GM21717 (cell line): ENCODE measurements at regions not wholly inside any gene's neighbourhood (a gene's known extent, or its start where the extent isn't known, plus 50 kb on each side); places are given as distances from the start of the nearest gene placed in this dataset.
"Not testable (repeated sequence)": the region's sequence is repeated elsewhere in the genome, so short reads cannot be mapped to it uniquely, and the experiment has no call there.

Source experiments
- ATAC-seq: cut with Tn5 transposase; IDR thresholded peaks from one replicate; pipeline ENCODE4 v1.9.1; 2021; ENCODE audit warnings: mild to moderate bottlenecking, moderate library complexity; ENCODE audit not compliant: unreplicated experiment

DNA sequence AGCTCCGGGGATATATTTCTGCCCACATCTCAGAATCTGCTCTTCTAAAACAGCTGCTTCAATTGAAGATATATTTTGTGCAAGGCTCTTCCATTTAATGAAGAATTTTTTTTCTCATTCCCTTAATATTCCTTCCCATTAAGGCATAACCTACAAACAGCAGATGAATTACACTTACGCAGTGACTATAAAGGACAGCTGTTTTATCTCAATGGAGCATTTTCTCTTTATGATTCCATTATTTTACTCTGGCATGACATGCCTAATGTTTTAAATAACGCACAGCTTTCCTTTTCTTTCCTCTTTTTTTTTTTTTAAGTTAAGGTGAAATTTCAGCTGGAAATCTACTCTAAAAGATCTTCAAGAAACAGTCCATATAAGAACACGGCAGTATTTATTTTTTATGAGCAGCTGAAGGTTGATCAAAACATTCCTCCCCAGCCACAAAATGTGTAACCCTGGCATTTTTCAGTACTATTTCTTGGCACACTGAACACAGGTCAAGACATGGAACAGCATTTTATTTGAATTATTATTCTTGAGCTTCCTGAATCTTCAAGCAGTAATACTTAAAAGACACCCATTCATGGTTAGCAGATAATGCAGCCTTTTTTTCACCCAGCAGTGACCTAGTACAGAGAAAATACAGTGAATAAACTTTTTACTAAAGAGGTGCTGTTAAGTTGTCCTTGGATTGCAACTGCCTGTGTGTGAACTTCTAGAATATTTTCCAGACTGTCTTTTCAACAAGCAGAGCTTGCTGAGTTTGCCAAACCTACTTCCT, 118.1 kb upstream of the FOXN3 start:
- no peak for ATAC-seq

GRCh38 chr14:89533766-89534165, 116.7 kb upstream of the FOXN3 start:
- ATAC-seq, result no peak

DNA sequence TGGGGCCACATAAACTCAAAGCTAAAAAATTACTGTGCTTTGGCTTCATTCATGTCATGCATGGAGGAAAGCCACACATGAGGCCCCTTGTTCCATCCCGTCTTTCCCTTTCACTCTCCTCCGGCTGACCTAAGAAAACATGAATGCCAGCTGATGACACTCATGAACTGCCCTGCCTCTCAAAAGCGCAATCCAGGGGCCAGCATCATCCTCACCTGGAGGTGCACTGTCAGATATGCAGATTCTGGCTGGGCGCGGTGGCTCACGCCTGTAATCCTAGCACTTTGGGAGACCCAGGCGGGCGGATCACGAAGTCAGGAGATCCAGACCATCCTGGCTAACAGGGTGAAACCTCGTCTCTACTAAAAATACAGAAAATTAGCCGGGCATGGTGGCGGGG, 116.1 kb upstream of the FOXN3 start:
- ATAC-seq, result no peak

- ATAC-seq, result no peak
Observed at GRCh38 chr14:89531661-89532335, 114.8 kb upstream of the FOXN3 start.

- no peak for ATAC-seq
Observed at GRCh38 chr14:89524990-89525667, 108.1 kb upstream of the FOXN3 start.

- ATAC-seq, result no peak
Observed at GRCh38 chr14:89524412-89524811, 107.4 kb upstream of the FOXN3 start.

DNA sequence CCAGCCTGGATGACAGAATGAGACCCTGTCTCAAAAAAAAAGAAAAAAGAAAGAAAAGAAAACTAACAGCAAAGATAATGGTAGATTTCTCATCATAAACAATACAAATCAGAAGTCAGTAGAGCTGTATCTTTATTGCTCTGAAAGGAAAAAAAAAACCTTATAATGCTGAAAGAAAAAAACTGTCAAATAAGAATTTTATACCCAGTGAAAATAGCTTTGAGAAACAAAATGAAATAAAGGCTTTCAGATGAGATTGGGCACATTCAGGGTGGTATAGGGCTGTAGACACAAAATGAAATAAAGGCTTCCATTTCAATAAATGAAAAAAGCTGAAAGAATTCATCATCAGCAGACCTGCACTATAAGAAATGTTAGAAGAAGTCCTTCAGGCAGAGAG, 105.0 kb upstream of the FOXN3 start:
- no peak for ATAC-seq

DNA sequence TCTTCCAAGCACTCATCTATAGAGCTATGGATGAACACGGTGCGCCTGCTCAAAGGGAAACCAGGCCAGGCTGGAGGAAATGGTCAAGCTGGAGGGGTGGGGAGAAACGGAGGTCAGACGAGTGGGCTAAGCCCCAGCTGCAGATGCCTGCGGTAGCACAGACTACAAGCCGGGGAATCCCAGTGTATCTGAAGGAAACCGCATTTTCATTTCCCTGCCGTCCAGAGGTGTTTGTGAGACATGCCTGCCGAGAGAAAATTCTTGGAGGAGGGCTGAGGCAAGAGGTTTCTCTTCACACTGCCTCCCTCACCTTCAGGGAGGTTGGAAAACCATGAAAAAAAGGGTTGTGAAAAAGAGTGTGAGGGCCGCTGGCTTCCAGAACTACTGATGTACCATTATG, 102.0 kb upstream of the FOXN3 start:
- no peak for ATAC-seq

- no peak for ATAC-seq
Observed at GRCh38 chr14:89516173-89516572, 99.1 kb upstream of the FOXN3 start.

DNA sequence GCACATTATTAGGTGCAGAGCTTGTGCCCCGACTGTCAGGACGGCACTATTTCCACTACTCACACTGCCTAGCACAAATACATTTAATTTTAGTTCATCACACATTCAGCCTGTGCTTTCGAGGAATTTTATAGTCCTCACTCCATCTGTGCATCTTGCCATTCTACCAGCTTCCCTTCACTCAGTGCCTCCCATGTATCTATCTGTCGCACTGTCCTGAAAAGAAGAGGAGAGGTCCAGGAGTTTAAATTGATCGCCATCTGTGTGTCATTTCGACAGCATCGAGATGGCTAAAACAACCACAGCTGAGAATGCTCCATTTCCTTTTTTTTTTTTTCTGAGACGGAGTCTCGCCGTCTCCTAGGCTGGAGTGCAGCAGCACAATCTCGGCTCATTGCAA, 97.6 kb upstream of the FOXN3 start:
- ATAC-seq, result no peak

DNA sequence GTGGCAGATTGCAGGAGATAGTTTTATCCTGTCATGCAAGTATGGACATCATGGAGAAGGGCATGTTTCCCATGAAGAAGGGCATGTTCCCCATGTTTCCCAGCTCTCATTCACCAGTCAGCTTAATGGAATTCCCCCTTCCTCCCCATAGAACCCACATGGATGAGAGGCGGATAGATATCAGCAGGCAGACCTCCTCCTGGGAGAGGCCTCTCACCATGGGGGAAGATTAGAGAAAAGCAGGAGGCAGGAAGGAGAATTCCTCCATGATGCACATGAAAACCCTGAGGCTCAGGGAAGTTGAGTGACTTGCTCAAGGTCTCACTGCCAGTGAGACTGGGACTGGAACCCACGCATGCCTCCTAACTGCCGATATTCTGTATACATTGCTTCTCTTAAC, 92.9 kb upstream of the FOXN3 start:
- ATAC-seq, result no peak

- ATAC-seq, result no peak
Observed at GRCh38 chr14:89508863-89509262, 91.8 kb upstream of the FOXN3 start.

DNA sequence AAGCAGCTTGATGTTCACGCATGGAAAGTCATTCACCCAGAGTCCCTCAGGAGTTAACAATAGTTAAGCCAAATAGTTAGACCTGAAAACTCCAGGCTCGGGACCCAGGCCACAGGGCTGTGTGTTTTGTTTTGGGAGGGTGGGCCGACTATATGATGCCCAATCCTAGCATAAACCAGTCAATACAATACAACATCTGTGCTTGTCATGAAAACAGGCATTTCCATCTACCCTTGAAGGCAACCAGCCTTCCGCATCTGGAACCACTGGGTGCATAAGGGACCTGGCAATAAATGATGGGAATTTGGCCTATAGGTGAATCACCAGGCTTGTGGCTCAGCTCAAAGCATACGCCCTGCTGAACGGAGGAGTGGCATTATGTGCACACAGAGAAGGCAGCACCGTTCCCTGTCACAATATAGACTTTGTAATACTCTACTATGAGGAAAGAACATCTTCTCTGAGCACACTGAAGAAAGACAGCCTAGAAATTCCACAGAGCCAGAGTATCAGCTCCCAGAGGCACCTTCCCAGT, 91.0 kb upstream of the FOXN3 start:
- no peak for ATAC-seq

DNA sequence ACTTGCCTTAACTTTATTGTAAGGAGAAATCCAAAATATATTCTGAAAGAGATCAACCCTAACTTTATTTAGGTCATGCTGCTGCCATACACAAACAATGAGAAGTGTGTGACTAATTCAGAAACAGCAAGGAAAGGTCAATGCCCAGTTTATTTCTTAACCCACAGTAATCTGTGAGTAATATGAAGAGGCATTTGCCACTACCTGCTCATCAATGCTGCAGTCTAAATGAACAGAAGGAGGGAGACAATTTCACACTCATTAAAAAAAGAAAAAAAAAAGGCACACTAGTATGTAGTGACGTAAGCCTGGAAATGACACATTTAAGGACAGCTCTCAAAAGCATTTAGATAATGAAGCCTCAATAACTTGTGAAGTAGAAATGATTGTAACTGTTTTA, 90.5 kb upstream of the FOXN3 start:
- peak; percentile 39 for ATAC-seq

DNA sequence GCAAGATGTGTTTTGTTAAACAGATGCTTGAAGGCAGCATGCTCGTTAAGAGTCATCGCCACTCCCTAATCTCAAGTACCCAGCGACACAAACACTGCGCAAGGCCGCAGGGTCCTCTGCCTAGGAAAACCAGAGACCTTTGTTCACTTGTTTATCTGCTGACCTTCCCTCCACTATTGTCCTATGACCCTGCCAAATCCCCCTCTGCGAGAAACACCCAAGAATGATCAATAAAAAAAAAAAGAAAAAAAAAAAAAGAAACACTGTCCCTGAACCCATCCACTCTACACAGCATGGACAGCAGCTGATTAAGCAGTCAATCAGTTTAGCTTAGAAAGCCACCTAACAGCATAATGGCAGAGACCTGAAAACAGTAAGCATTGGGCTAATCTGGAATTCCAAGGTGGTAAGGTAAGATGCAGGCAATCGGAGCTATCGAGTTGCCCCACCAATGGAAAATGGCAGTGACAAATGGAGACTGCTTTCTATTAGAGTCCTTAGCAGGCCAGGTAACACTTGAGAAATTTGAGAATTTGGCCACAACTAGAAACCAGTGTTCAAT, 89.9 kb upstream of the FOXN3 start:
- ATAC-seq, result not testable (repeated sequence)

DNA sequence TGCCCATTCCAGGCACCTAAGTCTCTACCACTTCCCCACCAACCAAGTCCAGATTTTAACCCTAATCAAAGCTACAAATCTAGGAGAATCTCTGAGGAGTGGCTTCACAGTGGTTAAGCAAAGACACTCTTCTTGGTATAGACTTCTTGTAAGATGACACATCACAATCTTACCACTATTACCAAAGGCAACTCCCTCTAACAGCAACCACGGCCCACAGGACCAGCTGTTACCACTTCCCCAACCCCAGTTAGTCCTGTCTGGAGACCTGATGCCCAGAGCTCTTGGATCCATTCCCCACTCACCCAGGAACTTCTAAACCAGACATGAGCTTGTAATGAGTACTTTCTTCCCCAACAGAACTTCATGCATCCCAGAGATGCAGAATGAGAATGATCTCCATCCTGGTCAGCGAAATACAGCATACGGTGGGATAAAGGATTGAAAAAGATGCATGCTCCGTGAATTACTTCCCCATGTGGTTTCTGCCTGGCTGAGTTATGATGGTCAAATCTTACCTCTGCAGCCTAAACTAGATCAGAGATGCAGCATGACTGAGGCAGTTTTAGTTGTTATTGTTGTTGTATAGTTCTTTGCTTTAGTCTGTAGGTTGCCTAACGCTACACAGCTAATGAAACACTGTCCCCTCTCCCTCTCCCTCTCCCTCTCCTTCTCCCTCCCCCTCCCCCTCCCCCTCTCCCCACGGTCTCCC, 87.7 kb upstream of the FOXN3 start:
- peak; percentile 75 for ATAC-seq

- no peak for ATAC-seq
Observed at GRCh38 chr14:89504091-89504490, 87.1 kb upstream of the FOXN3 start.

- ATAC-seq, result no peak
Observed at GRCh38 chr14:89503431-89503996, 86.5 kb upstream of the FOXN3 start.

DNA sequence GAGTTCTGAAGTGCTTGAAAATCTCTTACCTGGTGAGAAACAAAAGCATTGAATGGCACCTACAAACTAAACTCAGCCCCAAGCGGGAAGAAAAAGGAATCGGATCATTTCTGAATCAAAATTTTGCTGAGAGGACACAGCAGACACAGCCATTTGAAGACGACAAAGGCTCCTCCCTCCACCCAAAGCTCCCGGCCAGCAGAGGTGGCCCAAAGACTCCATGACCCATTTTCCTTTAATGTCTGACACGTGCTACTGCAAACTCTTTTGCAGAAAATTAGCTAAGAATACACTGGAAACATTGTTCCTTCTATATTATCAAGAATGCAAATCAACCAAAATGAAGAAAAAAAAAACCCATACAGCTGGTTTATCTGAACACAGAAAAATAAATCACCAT, 85.9 kb upstream of the FOXN3 start:
- no peak for ATAC-seq

GRCh38 chr14:89501381-89501780, 84.3 kb upstream of the FOXN3 start:
- no peak for ATAC-seq
